ENCODE measurements at regions not wholly inside any gene's neighbourhood (a gene's known extent, or its start where the extent isn't known, plus 50 kb on each side); places are given as distances from the start of the nearest gene placed in this dataset.
"Not testable (repeated sequence)": the region's sequence is repeated elsewhere in the genome, so short reads cannot be mapped to it uniquely, and the experiment has no call there.

DNA sequence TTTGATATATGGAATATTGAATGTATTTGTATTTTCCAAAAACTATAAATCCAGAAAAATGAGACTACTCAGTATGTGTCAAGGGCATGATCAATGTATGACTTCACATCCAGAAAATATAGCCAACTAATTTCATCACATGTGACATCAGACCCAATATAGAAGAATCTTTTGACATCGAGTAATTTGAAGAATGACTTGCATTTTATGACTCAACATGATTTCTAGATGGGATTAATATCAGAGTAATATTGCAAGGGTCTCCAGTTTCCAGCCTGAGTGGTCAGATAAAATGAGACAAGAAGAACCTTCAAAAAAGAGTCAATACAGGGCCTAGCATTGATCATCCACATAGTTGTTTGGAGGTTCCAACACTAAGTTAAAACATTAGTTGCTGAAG, 467.5 kb upstream of the PAPPA start:
- 0 to 100% (median 75%) methylated on average over 1 of the region's 1 CpG; no CpG with 5 or more reads in 2 of the 10 experiments for WGBS, 10 experiments
- in situ Hi-C loops (cut with MboI; ENCODE audit: low pct_unique_long_range_greater_than_20kb in 2 of 9, low sequenced_read_pairs in 9 of 9, unreplicated experiment in 9 of 9): no loop called here

DNA sequence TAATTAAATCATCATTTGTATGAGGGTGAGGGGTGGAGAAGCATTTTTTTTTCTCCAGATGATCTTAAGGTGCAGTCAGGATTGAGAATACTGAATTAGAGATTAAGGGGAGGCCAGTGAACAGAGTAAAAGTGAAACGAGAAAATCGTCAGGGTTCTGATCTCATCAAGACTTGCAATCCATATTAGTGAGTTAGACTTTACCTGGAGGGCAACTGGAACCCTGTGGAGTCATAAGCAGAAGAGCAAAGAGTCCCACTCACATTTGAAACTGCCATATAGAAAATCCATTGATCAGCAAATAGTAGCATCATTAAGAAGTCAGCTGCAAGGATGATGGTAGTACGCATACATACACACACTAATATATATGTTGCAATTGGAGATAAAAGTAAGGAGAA, 466.2 kb upstream of the PAPPA start:
- in situ Hi-C loops (cut with MboI; ENCODE audit: low pct_unique_long_range_greater_than_20kb in 2 of 9, low sequenced_read_pairs in 9 of 9, unreplicated experiment in 9 of 9): no loop called here
- WGBS, 10 experiments: 0 to 92% (median 76%) methylated on average over 1 to 3 of the region's 3 CpGs; no CpG with 5 or more reads in 1 of the 10 experiments

More for the DNA sequence above, 467.5 kb upstream of the PAPPA start:
- no peaks in the 10 kb centered on the region for H3K4me1 ChIP-seq (replicated peaks in 1 of 2)
- H3K27ac ChIP-seq: no peak overlapping the region
- H3K4me3 ChIP-seq: no peak overlapping the region
- peak in 2 of 8 experiments; percentile 33 to 68 for ATAC-seq (replicated peaks in 6 of 8)

DNA sequence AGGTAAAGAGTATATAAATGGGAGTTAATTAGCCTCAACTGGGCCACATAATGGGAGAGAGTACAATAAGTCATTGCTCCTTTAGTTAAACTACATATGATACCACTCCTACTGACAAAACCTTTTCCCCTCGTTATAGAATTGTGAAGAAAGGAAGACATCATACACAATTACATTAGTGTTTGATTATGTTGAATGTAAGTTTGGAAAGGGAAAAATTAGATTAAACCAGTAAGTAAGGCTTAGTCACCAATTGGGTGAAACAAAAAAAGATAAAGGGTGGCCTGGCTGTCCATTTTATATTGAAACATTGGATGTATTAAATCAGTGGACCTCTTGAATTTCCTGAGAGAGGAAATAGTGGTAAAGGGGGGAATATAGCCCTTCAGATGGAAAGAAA, 464.3 kb upstream of the PAPPA start:
- 82 to 100% (median 95%) methylated on average over 1 of the region's 1 CpG; no CpG with 5 or more reads in 4 of the 10 experiments for WGBS, 10 experiments
- no peak for ATAC-seq (replicated peaks in 6 of 8)
- in situ Hi-C loops (cut with MboI; ENCODE audit: low pct_unique_long_range_greater_than_20kb in 2 of 9, low sequenced_read_pairs in 9 of 9, unreplicated experiment in 9 of 9): no loop called here
- Histone ChIP-seq H3K4me1 (replicated peaks in 1 of 2) (no peaks in the 10 kb centered on the region), H3K4me3 (no peak overlapping the region), H3K27ac (no peak overlapping the region)

More for the DNA sequence above, 466.2 kb upstream of the PAPPA start:
- Histone ChIP-seq H3K27ac (no peak overlapping the region), H3K4me1 (replicated peaks in 1 of 2) (no peaks in the 10 kb centered on the region), H3K4me3 (no peak overlapping the region)
- ATAC-seq (replicated peaks in 6 of 8): no peak

DNA sequence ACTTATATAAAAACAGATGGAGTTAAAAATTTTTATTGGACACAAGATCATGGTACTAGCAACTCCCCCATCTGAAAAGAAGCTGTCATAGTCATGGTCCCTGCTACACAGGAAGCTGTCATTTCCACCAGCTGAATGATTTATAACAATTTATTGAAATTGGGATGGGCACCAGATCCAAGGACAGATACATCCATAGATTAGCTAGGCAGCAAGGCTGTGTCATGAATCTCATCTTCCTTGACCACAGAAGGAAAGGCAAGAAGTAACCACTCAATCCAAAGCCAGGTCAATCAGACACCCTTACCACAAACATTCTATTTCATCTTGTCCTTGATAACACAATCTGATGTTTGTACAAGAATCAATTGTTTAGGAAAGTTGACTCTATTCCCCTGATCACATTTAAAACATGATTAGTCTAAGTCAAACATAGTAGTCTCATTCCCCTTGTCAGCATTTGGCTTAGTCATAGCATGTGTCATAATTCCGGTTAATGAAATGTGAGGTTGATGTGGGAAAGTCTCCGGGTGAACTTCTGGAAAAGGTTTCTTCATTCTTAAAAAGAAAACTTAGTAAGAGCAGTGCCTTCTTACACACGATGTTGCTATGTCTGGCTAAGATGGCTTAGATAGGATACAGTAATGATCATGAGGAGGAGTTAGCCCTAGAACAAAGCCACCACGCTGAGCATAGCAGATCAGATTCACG, 462.6 kb upstream of the PAPPA start:
- peak in 4 of 8 experiments; percentile 32 to 88 (median 66) for ATAC-seq (replicated peaks in 6 of 8)
- H3K27ac ChIP-seq: no peak overlapping the region
- H3K4me3 ChIP-seq: no peak overlapping the region
- H3K4me1 ChIP-seq (replicated peaks in 1 of 2): no peaks in the 10 kb centered on the region
- WGBS, 10 experiments: 7 to 93% (median 66%) methylated on average over 2 to 5 of the region's 5 CpGs
- in situ Hi-C loops (cut with MboI; ENCODE audit: low pct_unique_long_range_greater_than_20kb in 2 of 9, low sequenced_read_pairs in 9 of 9, unreplicated experiment in 9 of 9): no loop called here

DNA sequence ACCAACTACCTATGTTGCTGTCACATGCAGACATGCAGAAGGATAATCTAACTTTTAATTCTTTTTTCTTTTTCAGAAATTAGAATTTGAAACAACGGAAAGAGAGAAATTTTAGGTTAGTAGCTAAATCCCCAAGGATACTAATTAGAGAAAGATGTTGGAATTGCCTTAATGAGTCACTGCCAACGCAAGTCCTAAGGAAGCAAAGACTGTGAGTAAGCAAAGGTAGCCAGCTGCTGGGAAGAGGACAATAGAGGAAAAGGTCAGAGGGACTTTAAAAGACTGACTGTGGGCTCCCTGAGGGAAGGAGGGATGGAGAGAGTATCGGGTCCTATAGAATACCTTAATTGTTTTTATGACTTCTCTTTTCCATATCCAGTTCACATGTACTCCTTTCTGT, 461.9 kb upstream of the PAPPA start:
- ATAC-seq (replicated peaks in 6 of 8): peak in 2 of 8 experiments; percentile 7 to 28
- H3K27ac ChIP-seq: no peak overlapping the region
- 8 to 100% (median 73%) methylated on average over 1 to 3 of the region's 3 CpGs; no CpG with 5 or more reads in 1 of the 10 experiments for WGBS, 10 experiments
- no peak overlapping the region for H3K4me3 ChIP-seq
- in situ Hi-C loops (cut with MboI; ENCODE audit: low pct_unique_long_range_greater_than_20kb in 2 of 9, low sequenced_read_pairs in 9 of 9, unreplicated experiment in 9 of 9): no loop called here
- H3K4me1 ChIP-seq (replicated peaks in 1 of 2): no peaks in the 10 kb centered on the region

DNA sequence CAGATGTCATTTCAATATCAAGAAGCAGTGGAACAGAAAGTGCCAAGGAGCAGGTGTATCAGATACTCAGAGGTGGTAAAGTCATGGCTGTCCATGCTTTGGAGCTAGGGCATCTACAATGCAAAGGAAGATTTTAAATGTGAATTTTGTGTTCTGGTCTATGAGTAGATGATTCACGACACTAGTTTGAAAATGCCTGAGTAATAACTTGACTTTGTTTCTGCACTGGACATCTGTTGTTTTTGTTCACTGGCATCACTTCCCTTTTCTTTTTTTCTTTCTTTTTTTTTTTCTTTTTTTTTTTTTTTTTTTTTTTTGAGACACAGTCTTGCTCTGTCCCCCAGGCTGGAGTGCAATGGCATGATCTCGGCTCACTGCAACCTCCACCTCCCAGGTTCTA, 460.7 kb upstream of the PAPPA start:
- ATAC-seq (replicated peaks in 6 of 8); H3K27ac ChIP-seq; in situ Hi-C loops (cut with MboI; ENCODE audit: low pct_unique_long_range_greater_than_20kb in 2 of 9, low sequenced_read_pairs in 9 of 9, unreplicated experiment in 9 of 9); H3K4me3 ChIP-seq; H3K4me1 ChIP-seq (replicated peaks in 1 of 2): not testable (repeated sequence)
- WGBS, 10 experiments: 20 to 100% (median 77%) methylated on average over 1 to 2 of the region's 2 CpGs; no CpG with 5 or more reads in 1 of the 10 experiments

DNA sequence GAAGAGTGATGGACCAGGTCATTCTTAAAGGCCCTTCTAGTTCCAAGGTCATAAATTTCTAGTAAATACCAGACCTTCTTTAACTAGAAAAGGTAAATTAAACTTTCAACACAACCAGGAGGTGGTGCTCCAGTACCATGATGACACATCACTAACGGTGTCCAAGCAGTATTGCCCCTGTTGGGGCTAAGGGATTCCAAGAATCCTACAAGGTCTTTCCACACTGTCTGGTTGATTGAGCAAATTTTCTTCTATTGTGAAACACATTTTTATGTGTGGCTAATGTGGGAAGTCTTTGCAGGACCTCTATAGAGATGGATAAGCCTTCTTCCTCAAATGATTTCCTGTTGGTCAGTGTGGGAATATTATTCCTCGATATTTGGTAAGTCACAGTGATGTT, 459.6 kb upstream of the PAPPA start:
- no peak overlapping the region for H3K4me3 ChIP-seq
- no peak overlapping the region for H3K27ac ChIP-seq
- ATAC-seq (replicated peaks in 6 of 8): peak in 4 of 8 experiments; percentile 32 to 53 (median 50)
- in situ Hi-C loops (cut with MboI; ENCODE audit: low pct_unique_long_range_greater_than_20kb in 2 of 9, low sequenced_read_pairs in 9 of 9, unreplicated experiment in 9 of 9): no loop called here
- 0 to 100% (median 72%) methylated on average over 1 to 2 of the region's 2 CpGs; no CpG with 5 or more reads in 3 of the 10 experiments for WGBS, 10 experiments
- no peaks in the 10 kb centered on the region for H3K4me1 ChIP-seq (replicated peaks in 1 of 2)

DNA sequence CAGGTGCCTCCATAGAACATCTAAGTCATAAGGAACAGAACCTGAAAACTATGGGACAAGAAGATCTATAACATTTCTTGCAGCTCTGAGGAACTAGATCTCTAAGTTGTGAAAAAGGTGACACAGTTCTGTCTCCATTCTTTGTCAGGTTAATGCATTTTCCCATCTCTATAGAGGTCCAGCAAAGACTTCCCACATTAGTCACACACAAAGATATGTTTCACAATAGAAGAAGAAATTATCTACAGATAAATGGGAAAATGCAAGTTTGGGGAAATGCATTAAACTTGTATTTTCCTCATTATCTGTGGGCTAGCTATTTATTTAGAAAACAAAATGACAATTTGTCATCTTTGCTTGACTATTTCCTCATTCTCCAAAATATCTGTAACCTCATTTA, 458.6 kb upstream of the PAPPA start:
- in situ Hi-C loops (cut with MboI; ENCODE audit: low pct_unique_long_range_greater_than_20kb in 2 of 9, low sequenced_read_pairs in 9 of 9, unreplicated experiment in 9 of 9): no loop called here
- H3K27ac ChIP-seq: no peak overlapping the region
- ATAC-seq (replicated peaks in 6 of 8): no peak
- H3K4me3 ChIP-seq: no peak overlapping the region
- H3K4me1 ChIP-seq (replicated peaks in 1 of 2): no peaks in the 10 kb centered on the region

DNA sequence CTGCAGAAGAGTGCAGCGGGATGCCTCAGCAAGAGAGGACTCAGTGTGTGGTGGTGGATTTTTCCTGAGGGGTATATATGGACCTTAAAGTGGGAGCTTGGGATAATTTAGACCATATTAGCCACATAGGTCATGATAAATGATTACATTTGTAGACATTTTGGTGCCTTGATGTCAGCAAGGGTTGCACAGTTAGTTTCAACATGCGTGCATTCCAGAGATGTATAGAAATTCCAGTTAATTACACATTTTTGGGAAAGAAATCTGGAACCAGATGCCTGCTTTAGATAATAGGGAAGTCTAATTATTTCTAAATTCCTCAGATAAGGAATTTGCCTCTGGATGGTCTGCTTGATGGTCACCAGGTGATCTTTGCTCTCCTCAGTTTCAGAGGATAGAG, 440.6 kb upstream of the PAPPA start:
- Histone ChIP-seq H3K27ac (no peak overlapping the region), H3K4me1 (replicated peaks in 1 of 2) (no peaks in the 10 kb centered on the region), H3K4me3 (no peak overlapping the region)
- ATAC-seq (replicated peaks in 6 of 8): no peak
- in situ Hi-C loops (cut with MboI; ENCODE audit: low pct_unique_long_range_greater_than_20kb in 2 of 9, low sequenced_read_pairs in 9 of 9, unreplicated experiment in 9 of 9): no loop called here
- WGBS, 10 experiments: 79 to 100% (median 100%) methylated on average over 1 to 2 of the region's 2 CpGs; no CpG with 5 or more reads in 3 of the 10 experiments

DNA sequence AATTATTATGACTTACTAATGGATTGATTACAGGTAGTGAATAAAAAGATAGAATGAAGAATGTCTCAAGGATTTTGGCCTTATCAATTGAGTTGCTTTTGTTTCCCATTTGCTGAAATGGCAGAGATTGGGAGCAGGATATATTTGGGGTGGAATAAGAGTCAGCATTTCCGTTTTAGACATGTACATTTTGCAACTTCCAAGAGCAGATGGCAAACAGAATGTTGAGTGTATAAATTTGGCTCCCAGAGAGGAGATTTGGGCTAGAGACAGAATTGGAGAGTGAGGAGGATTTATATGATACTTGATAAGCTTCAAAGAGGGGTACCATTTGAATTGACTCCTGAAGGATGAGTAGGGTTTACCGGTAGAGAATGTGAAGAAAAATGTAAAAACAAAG, 437.9 kb upstream of the PAPPA start:
- ATAC-seq (replicated peaks in 6 of 8): no peak
- in situ Hi-C loops (cut with MboI; ENCODE audit: low pct_unique_long_range_greater_than_20kb in 2 of 9, low sequenced_read_pairs in 9 of 9, unreplicated experiment in 9 of 9): no loop called here
- Histone ChIP-seq H3K4me1 (replicated peaks in 1 of 2) (no peaks in the 10 kb centered on the region), H3K27ac (no peak overlapping the region), H3K4me3 (no peak overlapping the region)
- WGBS, 10 experiments: 35 to 83% (median 64%) methylated on average over 1 to 2 of the region's 2 CpGs

DNA sequence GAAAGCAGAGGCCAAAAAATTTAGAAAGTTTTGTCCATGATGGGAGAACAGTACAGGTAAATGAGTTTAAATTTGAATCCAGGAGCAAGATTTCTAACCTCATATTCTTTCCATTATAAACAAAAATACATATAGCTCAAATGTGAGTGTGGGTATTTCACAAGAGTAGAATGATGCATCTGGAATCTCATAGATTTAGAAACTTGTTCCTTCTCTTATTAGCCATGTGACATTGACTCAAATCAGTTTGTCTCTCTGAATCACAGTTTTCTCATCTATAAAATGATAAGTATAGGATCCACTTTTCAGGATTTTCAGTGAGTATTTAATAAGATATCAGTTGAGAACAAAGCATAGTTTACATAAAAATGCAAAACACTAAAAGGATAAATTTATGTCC, 436.3 kb upstream of the PAPPA start:
- no peaks in the 10 kb centered on the region for H3K4me1 ChIP-seq (replicated peaks in 1 of 2)
- in situ Hi-C loops (cut with MboI; ENCODE audit: low pct_unique_long_range_greater_than_20kb in 2 of 9, low sequenced_read_pairs in 9 of 9, unreplicated experiment in 9 of 9): no loop called here
- no peak overlapping the region for H3K4me3 ChIP-seq
- no peak overlapping the region for H3K27ac ChIP-seq
- no peak for ATAC-seq (replicated peaks in 6 of 8)

DNA sequence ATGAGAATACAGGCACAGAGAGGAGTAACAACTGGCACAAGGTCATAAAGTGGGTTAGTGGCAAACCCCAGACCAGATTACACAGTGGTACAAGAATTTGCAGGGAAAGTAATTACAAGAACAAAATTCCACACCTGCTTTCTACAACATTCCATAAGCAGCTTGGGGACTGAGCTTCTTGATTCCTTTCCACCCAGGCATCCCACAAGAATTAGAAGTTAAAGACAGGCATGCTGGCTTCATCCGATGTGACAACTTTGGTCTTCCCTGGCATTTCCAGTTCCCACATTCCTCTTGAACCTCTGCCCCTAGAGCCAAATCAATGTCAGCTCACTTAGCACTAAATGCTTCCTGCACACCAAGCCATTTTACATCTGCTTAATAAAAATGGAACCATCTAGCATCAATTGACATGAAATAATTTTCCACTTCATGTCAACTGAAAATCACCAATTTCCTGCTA, 435.8 kb upstream of the PAPPA start:
- no peaks in the 10 kb centered on the region for H3K4me1 ChIP-seq (replicated peaks in 1 of 2)
- in situ Hi-C loops (cut with MboI; ENCODE audit: low pct_unique_long_range_greater_than_20kb in 2 of 9, low sequenced_read_pairs in 9 of 9, unreplicated experiment in 9 of 9): no loop called here
- WGBS, 10 experiments: 22 to 100% (median 89%) methylated on average over 1 of the region's 1 CpG; no CpG with 5 or more reads in 5 of the 10 experiments
- ATAC-seq (replicated peaks in 6 of 8): no peak
- H3K4me3 ChIP-seq: no peak overlapping the region
- H3K27ac ChIP-seq: no peak overlapping the region

DNA sequence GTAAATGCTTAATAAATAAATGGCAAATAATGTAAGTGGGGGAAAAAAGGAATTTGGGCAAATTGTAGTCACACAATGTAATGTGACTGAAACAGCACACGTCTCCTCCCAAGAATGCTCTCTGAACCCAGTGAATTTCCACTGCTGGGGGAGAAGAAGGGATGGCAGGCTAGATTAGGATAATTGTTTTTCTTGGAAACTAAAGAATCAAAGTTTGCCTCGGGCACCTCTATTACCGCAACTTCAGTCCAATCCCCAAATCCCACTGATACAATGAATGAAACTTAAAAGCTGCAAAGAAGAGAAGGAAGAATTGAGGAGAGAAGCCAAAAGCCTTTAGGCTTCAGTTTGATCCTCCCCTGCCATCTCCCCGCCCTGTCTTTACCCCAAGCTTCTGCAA, 423.2 kb upstream of the PAPPA start:
- 41 to 92% (median 84%) methylated on average over 2 to 4 of the region's 4 CpGs; no CpG with 5 or more reads in 2 of the 10 experiments for WGBS, 10 experiments
- H3K27ac ChIP-seq: no peak overlapping the region
- H3K4me1 ChIP-seq (replicated peaks in 1 of 2): peaks cover 0 to 8% of the 10 kb centered on the region in 2 donors
- H3K4me3 ChIP-seq: no peak overlapping the region
- ATAC-seq (replicated peaks in 6 of 8): no peak
- in situ Hi-C loops (cut with MboI; ENCODE audit: low pct_unique_long_range_greater_than_20kb in 2 of 9, low sequenced_read_pairs in 9 of 9, unreplicated experiment in 9 of 9): no loop called here

DNA sequence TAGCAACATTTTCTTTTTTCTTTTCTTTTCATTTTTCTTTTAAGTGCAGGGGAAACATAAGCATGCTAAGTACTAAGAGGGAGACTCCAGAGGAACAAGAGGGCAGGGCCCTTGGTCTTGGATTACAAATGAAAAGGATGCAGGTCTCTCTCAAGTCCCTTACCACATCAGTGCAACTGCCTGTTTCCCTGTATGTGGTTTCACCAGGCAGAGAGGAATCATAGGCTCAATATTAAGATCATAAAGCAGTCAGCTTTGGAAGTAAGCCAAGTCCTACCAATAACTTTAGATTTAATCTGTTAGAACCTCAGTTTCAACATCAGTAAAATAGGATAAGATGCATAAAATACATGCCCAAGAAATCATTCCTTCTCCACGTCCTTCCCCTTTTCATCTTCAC, 422.7 kb upstream of the PAPPA start:
- peaks cover 0 to 8% of the 10 kb centered on the region in 2 donors for H3K4me1 ChIP-seq (replicated peaks in 1 of 2)
- ATAC-seq (replicated peaks in 6 of 8): no peak
- 53 to 100% (median 77%) methylated on average over 1 of the region's 1 CpG; no CpG with 5 or more reads in 2 of the 10 experiments for WGBS, 10 experiments
- no peak overlapping the region for H3K27ac ChIP-seq
- no peak overlapping the region for H3K4me3 ChIP-seq
- in situ Hi-C loops (cut with MboI; ENCODE audit: low pct_unique_long_range_greater_than_20kb in 2 of 9, low sequenced_read_pairs in 9 of 9, unreplicated experiment in 9 of 9): no loop called here

All from motor neuron (in vitro differentiated cells).